Caco-2 (cell line): ENCODE measurements at regions not wholly inside any gene's neighbourhood (a gene's known extent, or its start where the extent isn't known, plus 50 kb on each side); places are given as distances from the start of the nearest gene placed in this dataset.

Source experiments
- BruUV-seq: library from RNA; stranded (reverse); fragments of 400-500 nt; replicated peaks from 2 replicates; lab custom pipeline; 2021; lab: Mats Ljungman, UMichigan
- CTCF ChIA-PET: fragments of 300-600 bp; sonication (Branson Sonifier 250); formaldehyde crosslinking; loops from one replicate; lab custom pipeline; 2022; ENCODE audit warnings: antibody characterized with exemption; lab: Charles Lee
- POLR2A ChIA-PET: fragments of 300-600 bp; sonication (Branson Sonifier 250); formaldehyde crosslinking; loops from one replicate; lab custom pipeline; 2022; ENCODE audit warnings: antibody characterized with exemption; lab: Charles Lee
- DNase-seq, 2 experiments: peaks; one replicate each; pipeline versions ENCODE4 v3.0.0 to v3.0.0-alpha.2; 2020 to 2022
- H3K27me3 ChIP-seq: replicated peaks from 2 replicates; pipeline ENCODE4 v1.6.0; 2011; ENCODE audit warnings: low read length; ENCODE audit not compliant: control insufficient read depth, insufficient read depth
- H3K36me3 ChIP-seq: 2 replicates; pipeline ENCODE4 v1.5.1; 2011; ENCODE audit warnings: low read length; ENCODE audit not compliant: control insufficient read depth, insufficient read depth
- H3K4me1 ChIP-seq: fragments of 250-450 bp; sonication (Bioruptor Pico); 2 replicates; pipeline ENCODE4 v1.5.1; 2020; ENCODE audit warnings: mild to moderate bottlenecking
- H3K4me3 ChIP-seq: 2 replicates; pipeline ENCODE4 v1.5.1; 2011; ENCODE audit warnings: low read depth, mild to moderate bottlenecking, control low read depth, low read length
- H3K9me3 ChIP-seq: fragments of 250-450 bp; sonication (Bioruptor Pico); 2 replicates; pipeline ENCODE4 v1.5.1; 2020; ENCODE audit warnings: mild to moderate bottlenecking, moderate library complexity
- H3K27ac Mint-ChIP-seq: one replicate; pipeline ENCODE4 v1.8.0; 2022; ENCODE audit warnings: mixed read lengths; ENCODE audit not compliant: unreplicated experiment
- H3K27me3 Mint-ChIP-seq: one replicate; pipeline ENCODE4 v1.8.0; 2022; ENCODE audit warnings: mixed read lengths; ENCODE audit not compliant: insufficient read depth, unreplicated experiment
- H3K36me3 Mint-ChIP-seq: one replicate; pipeline ENCODE4 v1.8.0; 2022; ENCODE audit warnings: mild to moderate bottlenecking, mixed read lengths; ENCODE audit not compliant: insufficient read depth, unreplicated experiment
- H3K4me1 Mint-ChIP-seq: one replicate; pipeline ENCODE4 v1.8.0; 2022; ENCODE audit warnings: low read depth, mixed read lengths; ENCODE audit not compliant: unreplicated experiment
- H3K4me3 Mint-ChIP-seq: one replicate; pipeline ENCODE4 v1.8.0; 2022; ENCODE audit warnings: mild to moderate bottlenecking, moderate library complexity, mixed read lengths; ENCODE audit not compliant: unreplicated experiment
- H3K9me3 Mint-ChIP-seq: one replicate; pipeline ENCODE4 v1.8.0; 2022; ENCODE audit warnings: mixed read lengths; ENCODE audit not compliant: unreplicated experiment
- CTCF ChIP-seq, 2 experiments: fragments of 200-600 bp in 1 of 2; IDR thresholded peaks; 1 replicate in 1 of 2; 2 replicates in 1 of 2; pipeline versions ENCODE4 v1.5.1 to v1.8.0; 2011 to 2022; ENCODE audit warnings: antibody characterized with exemption in 1 of 2, control low read depth in 1 of 2, inconsistent platforms in 1 of 2, low read depth in 1 of 2, low read length in 1 of 2, mild to moderate bottlenecking in 1 of 2, moderate library complexity in 1 of 2; ENCODE audit not compliant: insufficient read depth in 1 of 2, severe bottlenecking in 1 of 2, unreplicated experiment in 1 of 2
- intact Hi-C: fragments of 100-400 bp; cut with micrococcal nuclease; formaldehyde crosslinking; loops from one replicate; pipeline ENCODE4 v1.10.0; 2022; ENCODE audit not compliant: unreplicated experiment

DNA sequence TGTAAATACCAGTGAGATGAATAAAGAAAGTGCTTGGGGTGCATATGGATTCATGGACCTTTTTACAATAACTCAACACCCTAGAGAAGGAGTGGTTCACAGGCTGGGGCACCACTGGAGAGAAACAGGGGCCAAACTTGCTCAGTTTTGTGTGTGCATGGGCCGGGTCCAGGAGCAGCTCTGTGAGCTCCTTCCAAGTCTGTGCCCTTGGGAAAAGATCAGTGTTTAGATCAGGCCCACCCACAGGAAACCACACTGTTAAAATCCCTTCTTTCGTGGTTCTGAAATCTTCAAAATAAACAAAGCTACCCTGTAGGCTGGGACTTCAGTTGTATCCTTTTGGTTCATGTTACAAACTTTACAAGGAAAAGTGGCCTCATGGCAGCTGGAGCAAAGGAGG, 156.1 kb upstream of the TMEM260 start:
- Mint-ChIP-seq H3K36me3 (no peaks in the 10 kb centered on the region), H3K4me1 (no peaks in the 10 kb centered on the region), H3K27ac (no peak overlapping the region), H3K9me3 (no peaks in the 10 kb centered on the region), H3K27me3 (no peaks in the 10 kb centered on the region), H3K4me3 (no peak overlapping the region)
- no peaks in the 10 kb centered on the region for H3K9me3 ChIP-seq
- BruUV-seq = no TSS peak
- H3K36me3 ChIP-seq = no peaks in the 10 kb centered on the region
- no peaks in the 10 kb centered on the region for H3K4me1 ChIP-seq
- no peak for TF ChIP-seq CTCF (IDR thresholded peaks at IDR 0.05; ENCODE audit: insufficient read depth in 1 of 2, low read depth in 1 of 2, low read length in 1 of 2, severe bottlenecking in 1 of 2, unreplicated experiment in 1 of 2)
- CTCF ChIA-PET = interaction anchor here (1.0 kb wide), 1 partner anchor 51 kb away, joined by 3 read pairs; no protein-coding TSS in a partner anchor
- H3K4me3 ChIP-seq = no peak overlapping the region
- no peaks in the 10 kb centered on the region for H3K27me3 ChIP-seq
- DNase-seq = no peak
- intact Hi-C loops = no loop called here
- POLR2A ChIA-PET = no interaction called here

DNA sequence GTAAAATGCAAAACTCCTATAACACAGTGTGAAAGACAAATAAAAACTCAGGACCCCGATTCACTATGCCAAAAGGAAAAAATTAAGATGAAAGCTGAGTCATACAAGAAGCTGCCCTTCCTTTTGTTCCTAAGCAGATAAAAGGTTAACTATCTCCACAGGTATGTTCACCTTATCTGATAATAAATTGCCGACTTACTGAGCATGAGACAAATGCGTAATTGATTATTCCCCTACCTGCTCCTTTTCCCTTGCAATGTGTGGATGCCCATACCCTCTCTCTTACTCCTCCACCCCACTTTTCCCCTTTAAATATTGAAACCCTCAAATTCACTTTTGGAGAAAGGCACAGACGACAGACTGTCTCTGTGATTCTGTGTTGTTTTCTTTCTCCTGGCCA, 148.6 kb upstream of the TMEM260 start:
- no peak for TF ChIP-seq CTCF (IDR thresholded peaks at IDR 0.05; ENCODE audit: insufficient read depth in 1 of 2, low read depth in 1 of 2, low read length in 1 of 2, severe bottlenecking in 1 of 2, unreplicated experiment in 1 of 2)
- H3K9me3 ChIP-seq = no peaks in the 10 kb centered on the region
- Mint-ChIP-seq H3K4me3 (no peak overlapping the region), H3K36me3 (peaks cover 5% of the 10 kb centered on the region), H3K4me1 (no peaks in the 10 kb centered on the region), H3K9me3 (peaks cover 9% of the 10 kb centered on the region), H3K27ac (no peak overlapping the region), H3K27me3 (peaks cover 8% of the 10 kb centered on the region)
- H3K27me3 ChIP-seq = no peaks in the 10 kb centered on the region
- ChIA-PET CTCF (interaction anchor here (1.1 kb wide), 1 partner anchor 44 kb away, joined by 4 read pairs; no protein-coding TSS in a partner anchor), POLR2A (no interaction called here)
- no peaks in the 10 kb centered on the region for H3K36me3 ChIP-seq
- no TSS peak for BruUV-seq
- peaks cover 10% of the 10 kb centered on the region; the same call in 1 of the 2 replicates for H3K4me1 ChIP-seq
- H3K4me3 ChIP-seq = no peak overlapping the region
- no peak for DNase-seq
- intact Hi-C loops = no loop called here

- Mint-ChIP-seq H3K36me3 (no peaks in the 10 kb centered on the region), H3K4me1 (no peaks in the 10 kb centered on the region), H3K27ac (no peak overlapping the region), H3K4me3 (no peak overlapping the region), H3K9me3 (no peaks in the 10 kb centered on the region), H3K27me3 (peaks cover 3% of the 10 kb centered on the region)
- H3K4me3 ChIP-seq = no peak overlapping the region
- H3K27me3 ChIP-seq = no peaks in the 10 kb centered on the region; the same call in 1 of the 2 replicates
- H3K36me3 ChIP-seq = no peaks in the 10 kb centered on the region
- POLR2A ChIA-PET = no interaction called here
- BruUV-seq = no TSS peak
- H3K4me1 ChIP-seq = no peaks in the 10 kb centered on the region
- CTCF ChIA-PET = no interaction called here
- no peak for TF ChIP-seq CTCF (IDR thresholded peaks at IDR 0.05; ENCODE audit: insufficient read depth in 1 of 2, low read depth in 1 of 2, low read length in 1 of 2, severe bottlenecking in 1 of 2, unreplicated experiment in 1 of 2)
- DNase-seq = no peak
- H3K9me3 ChIP-seq = no peaks in the 10 kb centered on the region; the same call in 1 of the 2 replicates
- intact Hi-C loops = no loop called here
These were observed 129.9 kb upstream of the TMEM260 start for GRCh38 chr14:56449670-56450213.
